IPS-NIHi7 (cell line): ENCODE measurements at regions not wholly inside any gene's neighbourhood (a gene's known extent, or its start where the extent isn't known, plus 50 kb on each side); places are given as distances from the start of the nearest gene placed in this dataset.
"Not testable (repeated sequence)": the region's sequence is repeated elsewhere in the genome, so short reads cannot be mapped to it uniquely, and the experiment has no call there.

ENCODE experiments used
- DNase-seq: peaks from one replicate; pipeline ENCODE4 v3.0.0; 2012; ENCODE audit warnings: mixed read lengths; ENCODE audit errors: extremely low spot score

DNA sequence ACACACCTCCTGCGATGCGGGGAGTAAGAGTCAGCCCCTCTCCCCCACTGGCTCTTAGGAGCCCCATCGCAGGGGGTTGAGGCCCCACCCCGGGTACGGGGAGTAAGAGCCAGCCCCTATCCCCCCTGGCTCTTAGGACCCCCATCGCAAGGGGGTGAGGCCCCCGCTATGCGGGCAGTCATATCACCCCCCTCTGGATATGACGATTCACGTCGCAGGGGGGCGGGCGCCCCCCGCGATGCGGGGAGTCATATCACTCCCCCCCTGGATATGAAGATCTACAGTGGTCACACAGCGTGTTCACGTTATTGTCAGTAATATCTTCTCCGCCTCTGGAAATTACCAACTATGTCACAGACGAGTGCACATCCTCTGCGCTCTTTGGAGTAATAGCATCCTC is 61.1 kb downstream of the DEFB131A start:
- DNase-seq: not testable (repeated sequence)

DNA sequence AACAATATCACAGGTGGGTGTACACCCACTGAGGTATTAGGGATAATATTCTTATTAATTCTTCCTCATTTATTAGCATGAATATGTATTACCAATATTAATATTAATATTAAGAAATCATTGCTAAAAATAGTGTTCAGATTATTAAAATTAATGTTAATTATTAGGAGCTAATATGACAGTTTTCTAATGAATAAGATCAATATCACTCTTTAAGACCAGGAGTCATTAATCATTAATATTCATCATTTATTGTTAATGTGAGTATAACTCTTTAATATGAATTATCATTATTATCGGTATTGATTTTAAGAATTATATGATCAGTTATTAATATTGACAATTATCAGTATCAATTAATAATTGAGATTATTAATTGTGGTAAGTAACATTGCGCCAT is 62.5 kb downstream of the DEFB131A start:
- not testable (repeated sequence) for DNase-seq

DNA sequence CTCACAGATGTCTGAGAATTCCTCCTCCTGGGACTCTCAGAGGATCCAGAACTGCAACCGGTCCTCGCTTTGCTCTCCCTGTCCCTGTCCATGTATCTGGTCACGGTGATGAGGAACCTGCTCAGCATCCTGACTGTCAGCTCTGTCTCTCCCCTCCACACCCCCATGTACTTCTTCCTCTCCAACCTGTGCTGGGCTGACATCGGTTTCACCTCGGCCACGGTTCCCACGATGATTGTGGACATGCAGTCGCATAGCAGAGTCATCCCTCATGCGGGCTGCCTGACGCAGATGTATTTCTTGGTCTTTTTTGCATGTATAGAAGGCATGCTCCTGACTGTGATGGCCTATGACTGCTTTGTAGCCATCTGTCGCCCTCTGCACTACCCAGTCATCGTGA is 68.7 kb downstream of the DEFB131A start:
- not testable (repeated sequence) for DNase-seq

GRCh38 chr4:9519631-9520030 is 75.4 kb downstream of the DEFB131A start:
- DNase-seq: not testable (repeated sequence)

DNA sequence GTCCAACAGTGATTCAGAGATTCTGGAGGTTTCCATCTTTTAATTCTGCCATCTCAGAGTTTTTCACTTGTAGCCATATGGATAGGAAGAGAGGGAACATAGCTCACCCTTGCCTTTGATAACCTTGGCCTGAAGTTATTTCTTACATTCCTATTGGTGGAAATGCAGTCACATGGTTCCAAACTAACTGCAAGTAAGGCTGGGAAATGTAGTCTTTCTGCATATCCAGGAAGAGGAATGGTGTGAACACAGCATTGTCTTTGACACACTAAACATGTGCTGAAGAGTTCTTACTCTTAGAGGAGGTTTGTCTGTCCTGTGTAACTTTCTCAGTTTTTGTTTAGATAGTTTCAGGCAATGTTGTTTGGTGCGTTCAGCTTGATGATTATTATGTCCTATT is 78.7 kb downstream of the DEFB131A start:
- DNase-seq: not testable (repeated sequence)

DNA sequence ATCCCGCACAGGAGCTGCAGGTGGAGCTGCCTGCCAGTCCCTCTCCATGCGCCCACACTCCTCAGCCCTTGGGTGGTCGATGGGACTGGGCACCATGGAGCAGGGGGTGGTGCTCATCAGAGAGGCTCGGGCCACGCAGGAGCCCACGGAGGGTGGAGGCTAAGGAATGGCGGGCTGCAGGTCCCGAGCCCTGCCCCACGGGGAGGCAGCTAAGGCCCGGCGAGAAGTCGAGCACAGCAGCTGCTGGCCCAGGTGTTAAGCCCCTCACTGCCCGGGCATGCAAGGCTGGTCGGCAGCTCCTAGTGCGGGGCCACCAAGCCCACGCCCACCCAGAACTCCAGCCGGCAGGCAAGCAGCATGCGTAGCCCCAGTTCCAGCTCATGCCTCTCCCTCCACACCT is 80.2 kb downstream of the DEFB131A start:
- not testable (repeated sequence) for DNase-seq

DNA sequence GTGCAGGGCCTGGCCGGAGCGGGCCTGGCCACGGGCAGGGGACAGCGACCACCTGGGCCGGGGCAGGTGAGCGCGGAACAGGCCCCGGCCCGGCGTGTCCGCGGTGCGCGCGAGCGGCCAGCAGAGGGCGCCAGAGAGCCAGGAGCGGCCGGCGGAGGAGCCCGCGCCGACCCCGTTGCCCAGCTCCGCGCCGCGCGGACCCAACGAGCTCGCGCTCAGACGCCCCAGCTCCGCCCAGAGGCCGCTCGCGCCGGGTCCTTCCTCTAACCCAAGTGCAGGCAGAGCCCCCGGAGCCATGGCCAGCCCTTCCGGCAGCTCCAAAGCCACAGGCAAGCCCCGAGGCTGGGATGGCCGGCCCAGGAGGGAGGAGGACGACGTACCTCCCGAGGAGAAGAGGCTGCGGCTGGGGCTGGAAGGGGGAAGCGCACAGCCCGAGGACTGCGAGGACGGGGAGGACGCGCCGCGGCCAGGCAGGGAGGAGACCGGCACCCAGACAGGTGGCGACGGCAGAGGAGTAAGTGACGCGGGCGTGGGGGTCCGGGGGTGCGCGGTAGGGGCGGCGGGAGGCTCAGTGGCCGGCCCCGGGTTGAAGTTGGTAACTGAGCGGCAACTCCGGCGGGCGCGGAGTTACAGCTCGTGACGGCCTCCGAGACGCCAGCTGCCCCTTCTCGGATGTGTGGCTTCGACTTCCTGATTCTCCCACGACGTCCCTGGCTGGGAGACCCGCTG is 88.1 kb downstream of the DEFB131A start:
- peak; percentile 78 for DNase-seq

- DNase-seq: not testable (repeated sequence)
These were observed 88.6 kb downstream of the DEFB131A start for GRCh38 chr4:9532863-9533192.

DNA sequence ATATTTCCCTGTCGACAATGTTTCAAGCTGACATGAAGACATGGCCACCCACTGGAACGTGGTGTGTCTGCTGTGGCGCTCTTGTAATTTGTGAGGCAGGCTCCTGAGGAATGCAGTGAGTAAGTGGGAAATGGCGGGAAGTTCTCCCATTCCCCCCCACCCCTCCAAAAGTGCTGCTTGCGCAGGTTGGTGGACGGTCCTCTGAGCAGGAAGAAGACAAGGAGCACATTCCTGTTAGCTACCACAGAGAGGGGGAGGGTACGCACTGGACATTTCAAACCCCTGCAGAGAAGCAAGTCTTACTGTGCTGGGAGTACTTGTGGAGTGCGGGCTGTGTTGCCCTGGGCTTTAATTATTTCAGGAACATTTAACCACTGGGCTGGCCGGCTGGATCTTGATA is 92.9 kb downstream of the DEFB131A start:
- DNase-seq: not testable (repeated sequence)

DNA sequence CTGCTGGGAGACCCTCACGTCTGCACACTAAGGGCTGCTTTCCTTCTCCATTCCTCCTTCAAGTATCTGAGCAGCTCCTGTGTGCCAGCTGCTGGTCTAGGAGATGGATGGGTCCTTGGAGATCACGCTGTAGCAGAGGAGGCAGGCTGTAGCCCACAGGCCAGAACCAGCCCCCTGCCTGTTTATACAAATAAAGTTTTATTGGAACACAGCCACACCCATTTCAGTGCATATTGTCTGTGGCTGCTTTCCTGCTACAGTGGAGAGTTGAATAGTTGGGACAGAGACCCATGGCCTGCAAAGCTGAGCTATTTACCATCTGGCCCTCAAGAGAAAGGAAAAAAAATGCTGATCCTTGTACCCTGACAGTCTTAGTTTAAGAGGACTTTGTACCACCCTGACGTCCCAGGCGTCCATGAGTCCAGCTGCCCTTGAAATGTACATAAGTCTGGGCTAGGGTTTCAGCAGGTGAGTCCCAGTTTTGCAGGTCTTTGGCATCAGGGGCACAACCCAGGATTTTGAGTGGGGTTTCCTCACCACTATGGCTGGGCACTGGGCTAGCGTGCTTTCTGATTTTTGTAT is 95.8 kb downstream of the DEFB131A start:
- DNase-seq: not testable (repeated sequence)

DNA sequence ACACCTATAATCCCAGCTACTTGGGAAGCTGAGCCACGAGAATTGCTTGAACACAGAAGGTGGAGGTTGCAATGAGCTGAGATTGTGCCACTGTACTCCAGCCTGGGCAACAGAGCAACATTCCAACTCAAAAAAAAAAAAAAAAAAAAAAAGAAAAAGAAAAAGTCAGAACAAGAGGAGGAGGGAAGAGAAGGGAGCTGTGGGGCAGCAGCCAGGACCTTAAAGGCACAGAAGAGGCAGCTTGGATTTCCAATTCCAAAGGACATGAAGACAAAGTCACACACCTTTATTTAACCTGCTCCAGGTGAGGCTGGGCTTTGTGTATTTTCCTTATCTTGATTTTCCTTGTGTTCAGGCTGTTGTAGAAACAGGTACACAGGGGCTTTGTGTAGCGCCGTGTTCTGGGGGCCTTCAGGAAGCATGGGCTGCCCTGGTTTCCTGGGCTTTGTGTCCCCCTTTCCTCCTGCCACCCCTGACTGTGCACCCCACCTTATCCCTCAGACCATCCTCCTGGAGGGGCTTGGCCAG is 97.2 kb downstream of the DEFB131A start:
- not testable (repeated sequence) for DNase-seq

- peak; percentile 24 for DNase-seq
These were observed 100.6 kb downstream of the DEFB131A start for GRCh38 chr4:9544851-9545250.

DNA sequence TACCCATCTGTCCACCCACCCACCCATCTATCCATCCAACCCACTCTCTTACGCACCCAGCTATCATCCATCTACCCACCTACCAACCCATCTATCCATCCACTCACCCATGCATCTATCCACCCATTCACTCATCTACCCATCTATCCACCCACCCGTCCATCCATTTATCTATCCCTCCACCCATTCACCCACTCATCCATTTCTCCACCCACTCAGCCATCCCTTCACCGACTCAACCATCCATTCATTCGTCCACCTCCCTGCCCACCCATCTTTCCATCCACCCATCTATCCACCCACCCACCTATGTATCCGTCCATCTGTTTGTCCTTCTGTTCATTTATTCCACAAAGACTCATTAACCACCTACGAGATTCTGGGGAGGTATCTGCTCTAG is 103.3 kb downstream of the DEFB131A start:
- DNase-seq: not testable (repeated sequence)

DNA sequence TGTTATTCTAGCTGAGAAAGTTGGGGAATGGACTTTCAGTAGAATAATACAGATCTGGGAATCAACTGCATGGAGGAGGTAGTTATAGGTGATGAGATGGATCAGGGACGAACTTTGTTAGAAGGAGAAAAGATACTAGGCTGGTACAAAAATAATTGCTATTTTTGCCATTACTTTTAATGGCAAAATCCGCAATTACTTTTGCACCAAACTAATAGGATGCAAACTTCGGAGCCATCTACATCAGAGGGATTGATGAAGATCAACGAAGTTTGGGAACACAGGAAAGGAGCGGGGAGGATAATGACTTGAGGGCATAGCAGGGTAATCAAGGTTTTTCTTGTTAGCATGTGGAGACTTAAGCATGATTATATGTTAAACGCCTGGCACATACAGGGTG is 111.9 kb downstream of the DEFB131A start:
- DNase-seq: not testable (repeated sequence)

- not testable (repeated sequence) for DNase-seq
These were observed 133.7 kb downstream of the DEFB131A start for GRCh38 chr4:9577869-9578268.

GRCh38 chr4:9582880-9583279 is 138.7 kb downstream of the DEFB131A start:
- not testable (repeated sequence) for DNase-seq

DNA sequence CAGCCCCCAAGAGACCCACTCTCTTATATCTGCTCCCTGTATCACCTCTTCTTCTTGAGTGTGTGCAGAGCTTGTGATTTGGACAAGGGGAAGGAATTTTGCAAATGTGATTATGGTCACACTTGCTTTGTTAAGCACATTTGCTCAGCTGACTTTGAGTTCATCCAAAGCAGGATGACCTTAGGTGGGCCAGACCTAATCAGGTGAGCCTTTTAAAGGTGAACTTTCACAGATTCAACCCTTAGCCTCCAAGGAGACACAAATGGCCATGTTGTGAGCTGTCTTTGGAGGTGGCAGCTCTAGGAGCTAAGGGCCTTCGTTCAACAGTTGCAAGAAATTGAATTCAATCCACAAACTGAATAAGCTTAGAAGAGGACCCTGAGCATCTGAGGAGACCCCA is 147.8 kb downstream of the DEFB131A start:
- no peak for DNase-seq

GRCh38 chr4:9594948-9595347 is 150.7 kb downstream of the DEFB131A start:
- no peak for DNase-seq

DNA sequence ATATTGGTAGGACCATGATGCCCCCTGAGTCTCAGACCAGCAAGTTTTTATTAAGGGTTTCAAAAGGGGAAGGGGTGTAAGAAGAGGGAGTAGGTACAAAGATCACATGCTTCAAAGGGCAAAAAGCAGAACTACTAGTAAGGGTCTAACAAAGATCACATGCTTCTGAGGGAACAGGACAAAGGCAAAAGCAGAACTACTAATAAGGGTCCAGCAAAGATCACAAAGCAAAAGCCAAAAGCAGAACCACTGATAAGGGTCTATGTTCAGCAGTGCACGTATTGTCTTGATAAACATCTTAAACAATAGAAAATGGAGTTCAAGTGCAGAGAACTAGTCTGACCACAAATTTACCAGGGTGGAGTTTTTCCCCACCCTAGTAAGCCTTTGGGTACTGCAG is 151.3 kb downstream of the DEFB131A start:
- DNase-seq: not testable (repeated sequence)

- no peak for DNase-seq
These were observed 155.1 kb downstream of the DEFB131A start for GRCh38 chr4:9599266-9599665.

DNA sequence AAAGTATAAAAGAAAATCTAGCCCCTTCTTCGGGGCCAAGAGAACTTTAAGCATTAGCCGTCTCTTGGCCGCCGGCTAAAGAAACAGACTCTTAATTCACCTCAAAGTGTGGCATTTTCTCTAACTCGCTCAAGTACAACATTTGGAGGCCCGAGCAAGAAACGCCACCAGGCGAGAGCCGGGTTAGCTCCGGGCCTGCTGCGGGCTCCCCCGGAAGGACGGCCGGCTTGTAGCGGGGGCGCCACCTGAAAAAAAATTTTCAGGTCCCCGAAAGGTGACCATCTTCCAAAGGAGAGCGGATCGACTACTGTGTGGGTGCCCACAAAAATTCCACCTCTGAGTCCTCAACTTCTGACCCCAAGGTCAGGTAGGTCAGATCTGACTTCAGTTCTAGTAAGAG is 156.0 kb downstream of the DEFB131A start:
- no peak for DNase-seq

GRCh38 chr4:9602389-9602914 is 158.2 kb downstream of the DEFB131A start:
- no peak for DNase-seq
